Lower leg skin (tissue), 3 donors: ENCODE measurements at regions not wholly inside any gene's neighbourhood (a gene's known extent, or its start where the extent isn't known, plus 50 kb on each side); places are given as distances from the start of the nearest gene placed in this dataset.

Source experiments
- POLR2A ChIP-seq, 2 donors: fragments of 450-650 bp; IDR thresholded peaks; one replicate each; pipeline ENCODE4 v1.6.1; 2016 to 2017; ENCODE audit warnings: antibody characterized with exemption in 2 of 2, mild to moderate bottlenecking in 1 of 2, moderate library complexity in 1 of 2
- TF ChIP-seq, protein P1 (sequence below), 3 donors: fragments of 450-650 bp; IDR thresholded peaks; one replicate each; pipeline ENCODE4 v1.5.1; 2016; ENCODE audit warnings: antibody characterized with exemption in 3 of 3, mild to moderate bottlenecking in 3 of 3, moderate library complexity in 2 of 3

GRCh38 chr2:121993682-121994081 is 238.2 kb downstream of the TSN start:
- TF ChIP-seq, protein P1, sequence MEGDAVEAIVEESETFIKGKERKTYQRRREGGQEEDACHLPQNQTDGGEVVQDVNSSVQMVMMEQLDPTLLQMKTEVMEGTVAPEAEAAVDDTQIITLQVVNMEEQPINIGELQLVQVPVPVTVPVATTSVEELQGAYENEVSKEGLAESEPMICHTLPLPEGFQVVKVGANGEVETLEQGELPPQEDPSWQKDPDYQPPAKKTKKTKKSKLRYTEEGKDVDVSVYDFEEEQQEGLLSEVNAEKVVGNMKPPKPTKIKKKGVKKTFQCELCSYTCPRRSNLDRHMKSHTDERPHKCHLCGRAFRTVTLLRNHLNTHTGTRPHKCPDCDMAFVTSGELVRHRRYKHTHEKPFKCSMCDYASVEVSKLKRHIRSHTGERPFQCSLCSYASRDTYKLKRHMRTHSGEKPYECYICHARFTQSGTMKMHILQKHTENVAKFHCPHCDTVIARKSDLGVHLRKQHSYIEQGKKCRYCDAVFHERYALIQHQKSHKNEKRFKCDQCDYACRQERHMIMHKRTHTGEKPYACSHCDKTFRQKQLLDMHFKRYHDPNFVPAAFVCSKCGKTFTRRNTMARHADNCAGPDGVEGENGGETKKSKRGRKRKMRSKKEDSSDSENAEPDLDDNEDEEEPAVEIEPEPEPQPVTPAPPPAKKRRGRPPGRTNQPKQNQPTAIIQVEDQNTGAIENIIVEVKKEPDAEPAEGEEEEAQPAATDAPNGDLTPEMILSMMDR (IDR thresholded peaks at IDR 0.05): no peak
- TF ChIP-seq POLR2A (IDR thresholded peaks at IDR 0.05): no peak
